ENCODE measurements at regions not wholly inside any gene's neighbourhood (a gene's known extent, or its start where the extent isn't known, plus 50 kb on each side); places are given as distances from the start of the nearest gene placed in this dataset.

DNA sequence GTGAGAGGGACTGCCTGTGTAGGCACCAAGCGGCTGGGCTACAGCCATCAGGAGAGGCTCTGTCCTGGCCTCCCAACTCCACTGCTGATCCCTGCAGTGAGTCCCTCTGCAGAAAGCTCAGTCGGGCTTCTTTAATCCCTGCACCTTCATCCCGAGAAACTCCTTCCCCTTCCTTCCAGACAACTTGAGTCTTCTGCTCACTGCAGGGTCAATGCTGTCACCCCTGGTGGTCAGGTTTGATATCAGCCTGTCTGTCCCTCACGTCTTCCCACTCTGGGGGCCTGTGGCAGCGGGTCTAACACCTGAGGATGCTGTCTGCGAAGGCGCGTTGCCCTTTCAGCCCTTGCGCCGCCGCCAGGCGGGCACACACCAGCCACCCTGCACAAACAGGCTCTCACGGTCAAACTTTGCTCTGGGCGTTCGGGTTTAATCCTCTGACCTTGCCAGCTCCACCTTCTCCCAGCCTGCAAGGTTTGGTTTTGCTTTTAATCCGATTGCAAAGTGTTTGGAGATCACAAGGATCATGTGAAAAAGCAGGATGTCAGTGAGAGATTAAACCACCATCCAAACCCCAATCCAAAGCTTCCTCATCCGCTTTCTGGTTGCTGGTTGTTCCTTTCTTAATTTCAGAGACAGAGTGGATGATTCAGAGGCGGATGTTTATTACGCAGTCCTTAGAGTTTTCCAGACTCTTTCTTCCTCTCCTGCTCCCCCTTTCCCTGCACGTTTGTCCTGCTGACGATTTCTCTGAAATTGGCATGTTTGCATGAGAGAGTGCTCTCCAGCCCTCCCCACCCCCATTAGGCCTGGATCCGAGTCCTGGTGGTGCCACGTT is 74.8 kb upstream of the SLC34A2 start:
- no peak for DNase-seq

DNA sequence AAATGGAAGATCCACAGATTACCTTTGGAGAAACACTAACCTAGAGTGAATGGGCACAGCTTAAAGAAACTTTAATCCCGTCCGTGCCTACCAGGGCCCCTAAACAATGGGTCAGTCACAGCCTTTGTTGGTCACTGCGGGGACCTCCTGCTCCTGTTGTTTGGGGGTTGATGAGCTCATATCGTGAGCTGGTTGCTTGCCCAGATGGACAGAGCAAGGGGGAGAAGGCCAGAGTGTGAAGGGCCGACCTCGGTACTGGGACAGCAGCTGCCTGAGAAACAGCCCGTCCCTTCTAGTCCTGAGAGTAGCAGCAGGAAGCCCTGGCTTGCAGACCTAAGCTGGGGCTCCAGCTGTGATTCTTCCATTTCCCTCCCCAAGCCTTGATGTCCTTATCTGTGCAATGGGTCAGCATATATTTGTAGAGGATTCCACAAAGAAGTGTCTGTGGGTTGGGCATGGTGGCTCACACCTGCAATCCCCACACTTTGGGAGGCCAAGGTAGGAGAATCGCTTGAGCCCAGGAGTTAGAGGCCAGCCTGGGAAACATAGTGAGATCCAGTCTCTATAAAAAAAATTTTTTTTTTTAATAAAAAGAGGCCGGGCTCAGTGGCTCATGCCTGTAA is 69.6 kb upstream of the SLC34A2 start:
- DNase-seq, result no peak

DNA sequence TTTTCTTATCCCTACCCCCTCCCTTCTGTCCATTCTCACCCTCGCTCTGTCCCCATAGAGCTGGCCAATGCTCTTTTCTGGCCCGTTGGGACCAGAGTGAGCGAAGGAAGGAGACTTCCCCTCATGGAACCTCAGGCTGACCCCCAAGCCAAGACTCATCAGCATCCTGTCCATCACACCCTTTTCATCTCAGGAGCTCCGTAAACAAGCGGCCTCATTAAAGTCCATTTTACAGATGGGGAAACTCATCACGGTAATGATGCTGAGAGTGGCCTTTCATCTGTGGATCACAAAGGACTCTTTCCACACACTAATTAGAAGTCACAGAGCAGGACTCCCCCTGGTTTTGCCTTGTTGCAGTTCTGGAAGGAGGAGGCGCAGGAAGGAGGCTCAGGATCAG is 67.4 kb upstream of the SLC34A2 start:
- no peak for DNase-seq

DNA sequence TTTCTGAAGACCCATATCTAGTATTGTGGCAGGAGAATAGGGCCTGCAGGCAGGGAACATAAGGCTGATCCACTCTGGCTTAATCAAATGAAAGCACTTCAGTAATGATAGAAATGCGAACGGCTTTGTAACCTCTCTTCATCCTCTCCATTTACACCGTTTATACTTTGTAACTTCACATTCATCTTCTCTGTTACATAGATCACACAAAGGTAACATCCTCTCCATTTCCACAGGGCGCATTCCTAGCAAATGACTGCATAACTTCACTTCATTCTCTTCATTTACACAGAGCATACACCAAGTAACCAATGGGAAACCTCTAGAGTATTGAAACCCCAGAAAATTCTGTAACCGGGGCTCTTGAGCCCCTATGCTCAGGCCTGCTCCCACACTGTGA is 65.5 kb upstream of the SLC34A2 start:
- DNase-seq, result no peak

DNA sequence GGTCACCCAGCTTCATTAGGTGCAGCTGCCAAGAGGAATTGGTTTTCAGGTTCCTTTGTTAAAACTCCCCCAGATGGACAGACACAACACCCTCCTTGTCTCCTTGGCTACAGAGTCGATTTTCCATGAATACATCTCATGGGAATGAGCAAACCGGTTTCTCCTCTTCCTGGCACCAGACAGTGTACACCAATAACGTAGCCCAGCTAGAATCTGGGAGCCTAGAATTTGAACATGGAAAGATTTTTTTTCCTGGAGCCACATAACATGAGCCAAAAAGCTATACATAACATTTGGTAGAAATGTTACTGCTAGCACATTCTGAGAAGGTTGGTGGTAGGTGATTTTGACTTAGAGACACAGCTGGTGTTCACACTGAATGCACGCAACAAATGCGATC is 62.9 kb upstream of the SLC34A2 start:
- DNase-seq, result no peak

All from activated T-cell treated with anti-CD3 and anti-CD28 coated beads, Interleukin-2, amount 50 U/mL, for 48 hours (primary cell).